ENCODE measurements at regions not wholly inside any gene's neighbourhood (a gene's known extent, or its start where the extent isn't known, plus 50 kb on each side); places are given as distances from the start of the nearest gene placed in this dataset.

- TF ChIP-seq REST (IDR thresholded peaks at IDR 0.05): no peak
- no peak for TF ChIP-seq TAF1 (conservative IDR thresholded peaks at IDR 0.05)
- no peak for TF ChIP-seq HNF4A (conservative IDR thresholded peaks at IDR 0.05)
- no peak for TF ChIP-seq RXRA (IDR thresholded peaks at IDR 0.05)
- no peak for TF ChIP-seq EGR1 (IDR thresholded peaks at IDR 0.05; ENCODE audit: low read depth in 2 of 2)
- no peak for TF ChIP-seq FOXA1 (IDR thresholded peaks at IDR 0.05)
- TF ChIP-seq GABPA (IDR thresholded peaks at IDR 0.05 in 1 of 2, conservative IDR thresholded peaks at IDR 0.05 in 1 of 2): no peak
- TF ChIP-seq ATF3 (IDR thresholded peaks at IDR 0.05): no peak
- TF ChIP-seq YY1 (IDR thresholded peaks at IDR 0.05): no peak
- TF ChIP-seq JUND (IDR thresholded peaks at IDR 0.05): no peak
- no peak for TF ChIP-seq FOXA2 (IDR thresholded peaks at IDR 0.05)
- TF ChIP-seq RAD21 (IDR thresholded peaks at IDR 0.05): no peak
- TF ChIP-seq SP1 (IDR thresholded peaks at IDR 0.05): no peak
- Histone ChIP-seq H3K4me3 (ENCODE audit: low read depth in 1 of 3, low read length in 3 of 3) (no peak overlapping the region), H3K9me3 (ENCODE audit: control insufficient read depth in 4 of 4, low read length in 3 of 4) (no peaks in the 10 kb centered on the region), H3K27me3 (ENCODE audit: control insufficient read depth in 4 of 4, insufficient read depth in 4 of 4, low read length in 3 of 4) (peaks cover 0 to 11% (median 0%) of the 10 kb centered on the region in 4 donors), H3K36me3 (ENCODE audit: control insufficient read depth in 4 of 4, insufficient read depth in 3 of 4, low read depth in 1 of 4, low read length in 3 of 4) (no peaks in the 10 kb centered on the region), H3K27ac (ENCODE audit: low read depth in 1 of 2, low read length in 2 of 2) (no peak overlapping the region), H3K4me1 (ENCODE audit: control insufficient read depth in 4 of 4, insufficient read depth in 4 of 4, low read length in 3 of 4) (no peaks in the 10 kb centered on the region), H3K9ac (ENCODE audit: low read depth in 1 of 2, low read length in 2 of 2) (no peak overlapping the region)
- DNase-seq (ENCODE audit: low spot score): no peak
- WGBS: 44% methylated on average over 6 of the region's 6 CpGs
Observed at GRCh38 chr13:91184244-91184926, 163.1 kb upstream of the MIR17HG start.

- Histone ChIP-seq H3K4me1 (ENCODE audit: control insufficient read depth in 4 of 4, insufficient read depth in 4 of 4, low read length in 3 of 4) (no peaks in the 10 kb centered on the region), H3K27me3 (ENCODE audit: control insufficient read depth in 4 of 4, insufficient read depth in 4 of 4, low read length in 3 of 4) (peaks cover 0 to 9% (median 0%) of the 10 kb centered on the region in 4 donors), H3K4me3 (ENCODE audit: low read depth in 1 of 3, low read length in 3 of 3) (no peak overlapping the region), H3K9ac (ENCODE audit: low read depth in 1 of 2, low read length in 2 of 2) (no peak overlapping the region), H3K9me3 (ENCODE audit: control insufficient read depth in 4 of 4, low read length in 3 of 4) (no peaks in the 10 kb centered on the region), H3K36me3 (ENCODE audit: control insufficient read depth in 4 of 4, insufficient read depth in 3 of 4, low read depth in 1 of 4, low read length in 3 of 4) (no peaks in the 10 kb centered on the region), H3K27ac (ENCODE audit: low read depth in 1 of 2, low read length in 2 of 2) (no peak overlapping the region)
- no peak for TF ChIP-seq FOXA1 (IDR thresholded peaks at IDR 0.05)
- TF ChIP-seq EGR1 (IDR thresholded peaks at IDR 0.05; ENCODE audit: low read depth in 2 of 2): no peak
- TF ChIP-seq JUND (IDR thresholded peaks at IDR 0.05): no peak
- TF ChIP-seq SP1 (IDR thresholded peaks at IDR 0.05): no peak
- TF ChIP-seq RAD21 (IDR thresholded peaks at IDR 0.05): peak; percentile 52 to 56
- DNase-seq (ENCODE audit: low spot score): no peak
- WGBS: 61% methylated on average over 2 of the region's 2 CpGs
Observed at GRCh38 chr13:91185294-91185863, 162.1 kb upstream of the MIR17HG start.

GRCh38 chr13:91187522-91187921 is 160.0 kb upstream of the MIR17HG start:
- no peaks in the 10 kb centered on the region for H3K9me3 ChIP-seq (ENCODE audit: control insufficient read depth in 4 of 4, low read length in 3 of 4)
- no peak overlapping the region for H3K27ac ChIP-seq (ENCODE audit: low read depth in 1 of 2, low read length in 2 of 2)
- peaks cover 0 to 5% (median 0%) of the 10 kb centered on the region in 4 donors for H3K27me3 ChIP-seq (ENCODE audit: control insufficient read depth in 4 of 4, insufficient read depth in 4 of 4, low read length in 3 of 4)
- H3K9ac ChIP-seq (ENCODE audit: low read depth in 1 of 2, low read length in 2 of 2): no peak overlapping the region
- TF ChIP-seq EGR1 (IDR thresholded peaks at IDR 0.05; ENCODE audit: low read depth in 2 of 2): no peak
- no peak for TF ChIP-seq RAD21 (IDR thresholded peaks at IDR 0.05)
- no peak for TF ChIP-seq REST (IDR thresholded peaks at IDR 0.05)
- TF ChIP-seq MAX (IDR thresholded peaks at IDR 0.05): no peak
- TF ChIP-seq HNF4A (conservative IDR thresholded peaks at IDR 0.05): no peak
- no peak for TF ChIP-seq JUND (IDR thresholded peaks at IDR 0.05)
- no peak for TF ChIP-seq RXRA (IDR thresholded peaks at IDR 0.05)
- TF ChIP-seq TAF1 (conservative IDR thresholded peaks at IDR 0.05): no peak
- no peak for TF ChIP-seq YY1 (IDR thresholded peaks at IDR 0.05)
- no peak for TF ChIP-seq FOXA1 (IDR thresholded peaks at IDR 0.05)
- no peak for TF ChIP-seq CTCF (IDR thresholded peaks at IDR 0.05; ENCODE audit: low read depth, low read length, missing input control)
- no peak for TF ChIP-seq GABPA (IDR thresholded peaks at IDR 0.05 in 1 of 2, conservative IDR thresholded peaks at IDR 0.05 in 1 of 2)
- no peak for TF ChIP-seq NR2F2 (IDR thresholded peaks at IDR 0.05)
- no peaks in the 10 kb centered on the region for H3K36me3 ChIP-seq (ENCODE audit: control insufficient read depth in 4 of 4, insufficient read depth in 3 of 4, low read depth in 1 of 4, low read length in 3 of 4)
- no peaks in the 10 kb centered on the region for H3K4me1 ChIP-seq (ENCODE audit: control insufficient read depth in 4 of 4, insufficient read depth in 4 of 4, low read length in 3 of 4)
- no peak for DNase-seq (ENCODE audit: low spot score)
- no peak overlapping the region for H3K4me3 ChIP-seq (ENCODE audit: low read depth in 1 of 3, low read length in 3 of 3)

Measured in liver (tissue), 8 donors.